M059J (cell line): ENCODE measurements at regions not wholly inside any gene's neighbourhood (a gene's known extent, or its start where the extent isn't known, plus 50 kb on each side); places are given as distances from the start of the nearest gene placed in this dataset.
A peak's percentile ranks its signal among the peaks of the same experiment; 100 is the strongest.

ENCODE experiments used
- DNase-seq: peaks from one replicate; pipeline ENCODE4 v3.0.0-alpha.2; 2012; ENCODE audit warnings: low read depth

DNA sequence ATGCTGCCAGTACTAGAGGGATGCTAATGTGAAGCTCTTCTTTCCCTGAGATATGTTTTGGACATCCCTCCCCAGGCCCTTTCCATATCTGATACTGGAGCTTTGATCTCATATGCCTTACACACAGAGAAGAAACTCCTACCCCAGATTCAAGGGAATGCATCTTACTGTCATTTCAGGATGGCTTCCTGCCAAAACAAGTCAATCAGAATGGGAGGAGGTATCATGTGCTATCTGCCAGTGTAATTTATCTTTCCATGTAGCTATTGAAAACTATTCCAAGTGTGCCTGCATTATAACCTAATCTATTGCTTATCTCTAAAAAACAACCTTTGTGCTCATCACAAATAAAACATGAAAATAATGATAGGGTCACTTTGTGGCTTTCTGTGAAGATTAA is 269.9 kb upstream of the SETBP1 start:
- DNase-seq: no peak

DNA sequence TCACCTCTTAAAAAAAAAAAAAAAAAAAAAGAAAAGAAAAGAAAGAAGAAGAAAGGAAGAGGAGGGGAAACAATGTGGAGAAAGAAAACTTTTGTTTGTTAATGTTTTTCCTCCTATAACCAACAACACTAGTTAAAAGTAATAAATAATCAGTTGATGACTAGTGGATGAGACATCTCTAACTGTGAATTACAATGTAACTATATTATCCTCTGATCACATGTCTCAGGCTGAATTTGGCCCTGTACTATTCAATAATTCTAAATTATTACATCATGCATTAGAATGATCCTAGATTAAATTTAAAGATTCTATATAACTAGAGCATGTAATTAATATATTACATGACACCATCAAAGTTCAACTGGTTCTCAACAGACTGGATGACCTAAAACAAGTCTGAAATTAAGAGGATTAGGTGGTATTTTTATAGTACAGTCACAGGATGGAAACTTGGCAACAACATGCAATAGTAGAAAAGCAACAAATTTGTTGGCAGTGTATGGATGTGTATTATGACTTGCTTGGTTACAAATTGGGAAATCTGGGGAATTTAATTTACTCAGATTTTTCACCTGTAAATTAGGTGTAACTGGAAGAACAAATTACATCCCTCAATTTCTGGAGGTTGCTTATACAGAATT is 269.3 kb upstream of the SETBP1 start:
- DNase-seq: peak; percentile 9

DNA sequence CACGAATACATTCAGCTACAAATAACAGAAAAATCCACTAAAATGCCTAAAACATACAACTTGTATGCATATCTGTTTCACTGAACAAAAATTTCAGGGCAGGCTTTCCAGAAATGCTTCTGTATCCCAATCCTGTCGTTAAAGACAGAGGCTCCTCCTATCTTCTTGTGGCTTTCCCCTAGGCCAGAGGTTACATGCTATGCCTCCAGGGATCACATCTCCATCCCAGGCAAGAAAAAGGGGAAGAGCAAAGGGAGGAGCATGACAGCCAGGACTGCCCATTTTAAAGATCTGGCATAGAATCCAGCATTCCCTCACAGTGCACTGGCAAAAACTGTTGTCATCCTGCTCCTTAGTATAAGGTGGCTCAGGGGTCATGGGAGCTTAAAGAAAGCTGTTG is 268.7 kb upstream of the SETBP1 start:
- peak; percentile 24 for DNase-seq

DNA sequence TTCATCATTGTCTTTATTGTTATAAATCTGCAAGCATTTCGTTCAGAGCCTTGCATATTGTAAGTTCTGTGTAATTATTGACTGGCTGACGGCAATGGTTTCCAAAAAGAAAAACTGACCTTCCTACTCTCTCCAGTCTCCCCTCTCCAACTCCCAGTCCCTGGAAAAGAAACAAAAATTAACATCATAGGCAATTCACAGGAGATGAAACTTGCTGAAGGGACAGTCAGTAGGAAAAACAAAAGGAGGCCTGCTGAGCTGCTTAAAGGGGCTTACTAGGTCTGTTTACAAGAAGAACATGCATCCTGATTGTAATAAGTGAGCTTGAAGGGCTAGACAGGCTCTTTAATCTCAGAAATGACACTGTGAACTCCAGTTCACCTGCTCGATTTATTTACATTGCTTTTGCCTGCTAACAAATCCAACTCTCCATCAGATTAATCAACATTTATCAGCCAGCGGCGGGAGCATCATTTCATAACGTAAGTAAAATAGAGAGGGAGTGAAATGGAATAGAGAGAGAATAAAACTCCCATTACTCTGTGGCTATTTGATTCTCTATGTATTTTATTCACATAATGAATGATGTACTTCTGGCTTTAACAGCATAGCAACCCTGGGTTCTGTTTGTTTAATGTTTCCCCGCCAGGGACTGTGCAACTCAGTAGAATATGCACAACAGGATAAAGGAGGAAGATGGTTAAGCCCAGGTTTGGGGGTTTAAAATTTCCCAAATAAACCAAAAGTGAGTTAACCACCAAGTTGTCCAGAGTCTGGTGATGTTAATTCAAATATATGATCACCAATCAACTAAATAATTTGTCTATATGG is 256.7 kb upstream of the SETBP1 start:
- no peak for DNase-seq

DNA sequence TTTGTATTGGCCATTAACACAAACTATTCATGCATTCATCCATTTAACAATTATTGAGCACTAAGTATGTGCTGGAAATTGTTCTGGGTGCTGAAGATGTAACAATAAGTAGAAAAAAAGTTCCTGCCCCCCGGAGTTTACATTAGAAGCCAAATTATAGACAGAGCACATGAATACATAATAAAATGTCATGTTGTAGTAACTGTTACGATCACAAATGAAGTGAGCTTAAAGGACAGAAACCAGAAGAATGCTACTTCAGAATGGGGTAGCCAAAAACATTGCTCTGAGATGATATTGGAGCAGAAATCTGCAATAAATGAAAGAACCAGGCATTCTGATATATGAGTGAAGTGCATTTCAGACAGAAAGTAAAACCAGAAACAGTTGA is 256.0 kb upstream of the SETBP1 start:
- no peak for DNase-seq

DNA sequence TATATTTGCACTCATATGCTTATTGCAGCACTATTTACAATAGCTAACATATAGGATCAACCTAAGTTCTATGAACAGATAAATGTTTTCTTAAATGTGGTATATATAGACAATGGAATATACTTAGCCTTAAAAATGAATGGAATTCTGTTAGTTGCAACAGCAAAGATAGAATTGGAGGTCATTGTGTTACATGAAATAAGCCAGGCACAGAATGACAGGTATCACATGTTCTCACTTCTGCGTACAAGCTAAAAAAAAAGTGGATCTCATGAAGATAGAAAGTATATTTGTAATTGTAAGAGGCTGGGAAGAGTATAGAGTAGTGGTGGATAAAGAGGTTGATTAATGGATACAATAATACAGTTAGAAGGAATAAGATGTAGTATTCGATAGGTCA is 255.5 kb upstream of the SETBP1 start:
- no peak for DNase-seq

DNA sequence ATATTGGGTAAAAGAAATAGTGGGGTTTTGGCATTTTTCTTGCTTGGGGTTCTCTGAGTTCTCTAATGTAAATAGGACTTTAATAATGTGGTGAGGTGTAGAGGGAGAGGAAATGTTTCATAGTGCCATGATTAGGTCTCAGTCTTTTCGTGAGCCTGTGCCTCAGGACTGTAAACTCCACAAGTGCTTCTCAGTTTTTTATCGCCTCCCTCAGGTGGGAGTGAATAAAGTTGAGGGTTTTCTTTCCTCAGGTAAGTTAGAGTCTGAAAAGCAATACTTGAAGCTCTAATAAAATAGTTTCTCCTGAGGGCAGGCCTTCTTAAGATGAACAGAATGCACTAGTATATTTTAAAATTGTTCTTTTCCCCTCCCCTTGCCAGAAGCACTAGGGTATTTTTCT is 243.1 kb upstream of the SETBP1 start:
- DNase-seq: no peak

DNA sequence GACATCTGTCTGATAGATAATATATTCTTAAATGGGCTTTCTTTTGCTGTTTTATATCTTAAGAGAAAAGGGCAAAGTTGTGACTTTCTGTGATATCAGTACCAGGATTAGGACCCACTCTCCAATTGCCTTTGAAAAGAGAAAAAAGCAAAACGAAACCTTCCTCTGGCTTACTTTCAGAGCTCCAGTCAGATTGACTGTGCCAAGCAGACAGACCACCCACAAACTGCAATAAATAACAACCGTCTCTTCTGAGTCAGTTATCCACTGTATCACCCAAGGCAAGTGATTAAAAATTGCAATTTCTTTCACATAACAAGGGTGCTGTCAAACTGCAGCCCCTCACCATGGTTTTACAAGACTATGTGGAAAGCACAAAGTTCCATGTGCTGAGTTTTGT is 230.5 kb upstream of the SETBP1 start:
- peak; percentile 6 for DNase-seq

DNA sequence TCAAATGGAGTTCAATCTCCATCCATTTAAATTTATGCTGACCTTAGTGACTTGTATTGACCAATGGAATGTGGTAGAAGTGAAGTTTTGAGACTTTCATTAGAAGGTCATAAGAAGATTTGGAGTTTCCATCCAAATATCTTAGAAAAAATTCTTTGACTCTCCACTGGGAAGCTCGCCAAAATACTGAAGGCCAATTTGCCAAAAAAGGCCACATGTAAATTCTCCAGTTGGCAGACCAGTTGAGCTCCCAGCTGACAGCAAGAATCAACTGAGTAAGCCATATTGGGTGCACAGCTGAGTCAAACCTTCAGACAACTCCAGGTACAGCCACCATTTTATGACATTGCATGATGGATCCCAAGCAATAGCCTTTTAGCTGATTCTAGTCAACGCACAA is 228.3 kb upstream of the SETBP1 start:
- peak; percentile 81 for DNase-seq

DNA sequence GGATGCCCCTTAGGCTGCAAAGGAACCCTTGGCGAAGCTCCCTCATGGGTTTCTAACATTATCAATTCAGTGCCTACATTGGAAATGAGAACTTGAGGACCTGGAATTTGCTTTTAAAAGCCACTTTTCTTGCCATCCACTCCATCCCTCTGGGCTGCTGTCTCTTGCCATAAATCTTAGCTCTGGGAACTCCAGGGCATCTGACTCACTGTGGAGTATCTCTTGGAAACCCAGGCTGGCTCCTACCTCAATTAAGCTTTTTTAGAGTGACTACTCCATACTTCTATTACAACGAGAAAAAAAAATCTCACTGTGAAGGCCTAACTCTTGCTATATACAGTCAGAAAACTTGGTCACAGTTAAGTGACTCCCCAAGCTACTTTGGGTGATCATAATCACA is 227.2 kb upstream of the SETBP1 start:
- peak; percentile 88 for DNase-seq

DNA sequence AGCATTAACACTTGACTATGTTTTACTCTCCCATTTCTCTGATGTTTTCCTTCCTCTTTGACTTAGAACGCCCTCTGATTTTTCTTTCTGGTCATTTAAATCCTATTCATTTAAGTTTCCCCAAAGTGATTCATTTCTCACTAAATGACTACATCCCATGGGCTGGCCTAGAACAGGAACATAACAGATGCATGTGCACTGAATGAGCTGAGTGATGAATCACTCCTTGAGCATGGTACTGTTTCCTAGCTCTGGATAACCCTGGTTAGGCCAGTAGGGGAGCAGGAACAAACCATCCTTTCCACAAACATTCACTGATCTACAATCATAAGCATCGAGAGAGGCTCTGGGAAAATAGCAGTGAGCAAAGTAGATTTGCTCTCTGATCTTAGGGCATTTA is 221.9 kb upstream of the SETBP1 start:
- peak; percentile 88 for DNase-seq

DNA sequence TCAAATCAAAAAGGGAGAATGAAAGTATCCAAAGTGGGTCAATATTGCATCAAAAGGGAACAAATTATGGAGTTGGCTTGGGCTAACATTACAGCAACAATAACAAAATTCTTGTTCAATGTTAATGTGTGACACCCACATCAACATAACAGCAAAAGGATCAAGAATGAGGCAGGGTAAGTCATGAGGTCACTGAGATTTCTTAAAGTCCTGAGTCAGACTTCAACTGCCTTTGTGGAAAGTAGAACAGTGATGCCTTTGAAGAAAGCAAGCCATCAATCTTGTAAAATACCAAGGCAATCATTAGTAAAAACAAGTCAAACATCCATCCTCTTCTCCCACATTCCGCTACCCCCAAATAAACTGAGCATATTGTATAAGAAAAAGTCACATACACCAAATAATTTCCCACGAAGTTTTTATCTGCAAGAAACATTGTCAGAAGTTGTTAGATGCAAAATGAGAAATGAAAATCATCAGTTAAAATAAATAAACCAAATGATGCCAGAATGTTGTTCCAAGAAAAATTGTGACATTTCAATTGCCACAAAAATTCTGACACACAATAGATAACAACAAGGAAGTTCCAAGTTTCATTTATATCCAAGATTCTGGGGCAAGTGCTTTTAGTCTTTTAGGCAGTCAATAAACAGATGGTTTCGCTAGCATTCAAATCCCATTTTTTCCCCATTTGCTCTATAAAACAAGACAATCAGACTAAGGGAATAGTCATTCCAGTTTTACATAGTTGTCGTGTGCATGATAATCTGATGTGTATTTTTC is 216.1 kb upstream of the SETBP1 start:
- DNase-seq: peak; percentile 75

DNA sequence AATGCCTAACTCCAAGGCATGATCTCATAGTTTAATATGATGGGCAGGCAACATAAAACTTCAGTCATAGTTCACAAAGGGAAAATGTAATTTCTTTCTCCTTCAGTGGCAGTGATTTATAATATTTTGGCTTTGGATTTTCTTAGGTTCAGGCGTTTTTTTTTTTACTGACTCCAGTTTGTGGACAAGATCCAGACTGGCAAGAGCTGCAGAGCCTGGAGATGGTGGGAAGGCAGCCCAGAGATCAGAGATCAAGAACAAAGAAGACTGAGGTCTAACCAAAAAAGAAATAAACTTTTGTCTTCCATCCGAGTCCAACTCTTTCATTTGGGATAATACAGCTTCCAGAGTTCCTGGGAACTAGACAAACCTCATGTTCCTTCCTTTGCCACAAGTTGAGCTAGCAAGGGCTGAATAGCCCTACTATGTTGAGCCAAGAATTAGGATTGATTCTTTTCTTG is 215.3 kb upstream of the SETBP1 start:
- DNase-seq: peak; percentile 71

DNA sequence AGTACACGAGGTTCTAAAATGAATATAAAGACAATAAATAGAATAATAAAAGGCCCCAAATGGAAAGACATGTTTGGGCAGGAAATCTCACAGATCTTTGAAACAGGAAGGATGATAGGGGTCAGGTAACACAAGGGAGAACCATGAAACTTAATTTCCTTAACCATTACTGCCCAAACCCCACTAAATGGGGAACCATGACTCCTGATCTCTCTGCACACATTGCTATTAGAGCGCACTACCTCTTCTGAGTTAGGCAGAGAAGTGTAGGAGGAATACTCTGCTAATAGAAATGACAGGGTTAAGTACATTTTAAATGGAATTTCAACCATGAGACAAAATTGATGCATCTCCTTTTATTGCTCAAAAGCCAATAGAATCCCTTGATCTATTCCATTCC is 213.7 kb upstream of the SETBP1 start:
- no peak for DNase-seq

DNA sequence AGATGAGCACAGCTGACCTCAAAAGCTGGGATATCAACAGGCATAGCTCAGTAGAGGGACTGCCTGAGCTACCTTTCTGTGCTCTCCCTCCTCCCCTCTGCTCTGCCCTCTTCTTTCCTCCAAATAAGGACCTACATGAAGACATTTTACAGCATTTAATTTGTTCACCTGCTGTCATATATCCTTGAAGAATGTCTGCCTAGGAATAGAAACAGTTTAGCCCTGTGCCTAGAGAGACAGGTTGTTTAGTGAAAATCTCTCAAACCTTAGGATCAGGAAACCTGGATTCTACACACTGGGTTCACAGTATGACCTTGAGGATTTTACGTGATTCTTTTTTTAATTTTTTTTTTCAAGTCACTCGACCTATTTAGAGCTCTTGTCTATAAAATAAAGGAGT is 213.0 kb upstream of the SETBP1 start:
- no peak for DNase-seq

DNA sequence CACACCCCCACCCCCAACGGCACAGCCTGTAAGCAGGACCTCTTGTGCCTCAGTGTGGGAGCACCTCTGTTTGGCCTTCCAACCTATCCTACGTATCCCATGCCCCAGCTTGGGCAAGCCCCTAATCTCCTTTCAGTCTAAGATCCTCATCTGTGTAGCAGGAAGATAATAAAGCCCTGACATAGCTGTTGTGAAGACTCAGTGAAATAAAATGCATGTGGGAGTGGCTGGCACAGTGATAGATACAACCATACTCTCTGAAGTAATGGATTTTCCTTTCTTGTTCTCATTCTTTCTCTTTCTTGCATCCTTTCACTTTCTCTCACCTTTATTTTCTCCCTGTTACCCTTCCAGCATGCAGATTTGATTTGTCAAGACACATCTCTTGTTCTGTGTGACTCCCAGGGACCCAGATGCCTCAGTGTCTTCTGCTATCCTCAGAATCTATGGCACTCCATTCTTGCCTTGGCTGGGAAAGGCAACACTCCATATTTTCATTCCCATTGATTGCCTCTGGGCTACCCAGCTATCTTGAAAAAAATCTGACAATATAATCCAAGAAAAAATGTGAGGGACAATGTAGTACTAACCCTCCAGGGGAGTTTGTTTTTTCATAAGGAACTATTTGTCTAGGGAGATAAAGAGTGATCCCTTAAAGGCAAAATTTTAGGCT is 207.2 kb upstream of the SETBP1 start:
- peak; percentile 12 for DNase-seq

DNA sequence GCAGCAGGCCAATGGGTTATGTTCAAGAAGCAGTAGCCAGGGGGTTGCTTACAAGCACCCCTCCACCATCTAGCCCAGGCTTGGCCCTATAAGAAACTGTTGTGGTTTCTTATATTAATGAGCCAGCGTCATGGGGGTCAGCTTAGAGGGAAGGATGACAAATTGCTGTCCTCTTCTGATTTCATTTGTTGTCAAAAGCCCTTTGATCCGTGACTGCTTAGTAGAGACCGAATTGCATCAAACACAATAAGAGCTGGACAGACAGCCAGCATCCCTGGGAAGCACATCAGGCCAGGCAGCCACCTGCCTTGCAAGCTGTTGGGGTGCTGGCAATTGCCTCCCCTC is 206.6 kb upstream of the SETBP1 start:
- peak; percentile 62 for DNase-seq

DNA sequence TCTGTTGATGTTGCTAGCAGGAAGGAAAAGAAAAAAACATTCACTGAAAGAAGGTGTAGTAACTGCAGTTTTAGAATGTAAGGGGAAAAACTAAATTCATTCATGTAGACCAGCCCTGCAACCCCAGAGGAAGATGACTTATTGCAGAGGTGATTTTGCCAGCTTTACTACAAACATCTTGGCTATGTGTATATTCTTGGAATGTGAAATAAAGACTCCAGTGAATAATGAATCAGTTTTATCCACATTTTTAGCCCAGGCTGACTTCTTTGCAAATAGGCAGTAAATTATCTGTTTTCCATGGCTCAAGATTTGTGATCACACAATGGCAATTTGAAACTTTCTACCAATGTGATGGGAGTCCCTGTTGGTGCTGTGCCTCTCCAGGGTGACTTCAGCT is 206.1 kb upstream of the SETBP1 start:
- peak; percentile 35 for DNase-seq

DNA sequence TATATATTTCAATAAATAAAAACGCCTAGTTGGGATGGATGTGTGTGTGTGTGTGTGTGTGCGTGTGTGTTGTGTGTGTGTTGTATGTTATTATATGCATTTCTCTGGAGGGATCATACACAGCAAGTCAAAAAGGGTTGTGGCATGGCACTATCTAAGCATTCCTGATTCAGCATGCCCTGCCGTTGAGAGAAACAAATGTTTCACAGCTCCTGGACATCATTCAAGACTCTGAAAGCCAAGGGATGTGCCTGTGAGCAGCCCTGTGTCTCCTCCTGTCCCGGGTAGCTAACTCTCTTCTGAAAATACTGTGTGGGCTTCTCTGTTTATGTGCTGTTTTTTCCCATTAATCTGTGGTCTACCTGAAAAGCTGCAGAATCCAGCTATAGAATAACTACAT is 197.9 kb upstream of the SETBP1 start:
- DNase-seq: no peak

DNA sequence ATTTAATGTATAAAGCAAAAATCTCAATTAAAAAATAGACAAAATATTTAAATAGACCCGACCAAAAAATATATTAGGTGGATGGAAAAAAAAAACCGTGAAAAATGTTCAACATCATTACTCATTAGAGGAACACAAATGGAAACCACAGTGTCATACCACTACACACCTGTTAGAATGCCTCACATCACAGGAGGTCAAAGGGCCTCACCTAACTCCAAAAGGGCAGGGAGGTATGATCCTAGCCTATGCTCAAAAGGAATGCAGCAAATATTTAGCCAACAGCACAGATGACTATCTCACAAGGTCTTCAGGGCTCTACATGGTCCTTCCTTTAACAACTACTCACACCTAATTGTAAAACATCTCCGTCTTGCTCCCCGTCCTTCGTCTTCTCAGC is 185.5 kb upstream of the SETBP1 start:
- DNase-seq: no peak

DNA sequence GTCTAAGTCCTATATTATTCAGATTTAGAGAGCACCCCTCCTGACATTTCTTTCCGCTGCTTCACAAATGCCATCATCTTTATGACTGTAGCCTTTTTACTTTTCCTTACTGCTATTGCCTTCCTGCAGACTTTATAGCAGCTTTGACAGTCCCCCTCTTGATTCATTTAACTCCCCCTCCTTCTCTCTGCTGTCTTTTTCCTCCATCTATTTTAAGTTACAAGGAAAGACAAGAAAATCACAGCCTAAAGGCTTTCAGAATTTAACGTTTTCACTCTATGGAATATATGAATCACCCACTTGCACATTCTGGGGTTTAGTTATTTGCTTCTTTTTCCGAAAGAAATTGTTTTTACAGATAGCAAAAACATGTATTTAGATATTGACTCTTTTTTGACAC is 183.4 kb upstream of the SETBP1 start:
- no peak for DNase-seq

DNA sequence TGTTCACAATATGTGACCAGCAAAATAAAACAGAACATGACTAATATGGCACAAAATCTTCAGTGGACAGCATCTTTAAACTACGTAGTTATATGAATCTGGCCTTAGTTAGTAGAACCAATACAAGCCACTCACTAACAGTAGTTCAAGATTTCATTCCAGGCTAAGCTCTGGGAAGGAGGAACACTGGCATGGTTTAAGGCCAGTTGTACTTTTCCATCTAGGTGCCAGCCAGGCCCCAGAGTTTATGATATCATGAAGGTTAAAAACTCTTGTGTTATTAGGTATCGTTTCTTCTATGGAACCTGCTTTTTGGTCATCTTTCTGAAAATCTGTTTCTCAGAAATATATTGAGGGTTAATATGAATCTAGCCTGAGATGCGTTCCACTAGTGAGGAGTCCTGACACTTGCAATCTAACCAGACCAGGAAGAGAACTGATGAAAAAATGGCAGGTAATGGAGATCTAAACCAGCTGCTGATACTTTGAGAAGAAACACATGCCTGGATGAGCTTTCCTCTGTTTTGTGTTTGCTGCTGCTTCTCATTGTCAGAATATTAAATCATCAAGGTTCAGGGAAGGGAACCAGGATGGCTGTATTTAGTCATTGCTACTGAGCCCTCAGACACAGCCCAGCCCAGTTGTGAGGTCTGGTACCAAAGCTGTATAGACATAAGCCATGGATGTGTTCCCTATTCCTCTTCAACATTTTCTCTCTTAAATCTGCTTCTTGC is 182.8 kb upstream of the SETBP1 start:
- DNase-seq: no peak
